Mammary epithelial cell (primary cell): ENCODE measurements at regions not wholly inside any gene's neighbourhood (a gene's known extent, or its start where the extent isn't known, plus 50 kb on each side); places are given as distances from the start of the nearest gene placed in this dataset.

Experiments
- CTCF ChIP-seq, 2 donors: IDR thresholded peaks in 1 of 2; conservative IDR thresholded peaks in 1 of 2; 2 replicates each; pipeline ENCODE4 v1.5.1; 2011 to 2012; ENCODE audit warnings: inconsistent platforms in 2 of 2, low read length in 2 of 2, mild to moderate bottlenecking in 2 of 2, control low read depth in 1 of 2, low read depth in 1 of 2; ENCODE audit not compliant: insufficient read depth in 1 of 2; ENCODE audit errors: extremely low read depth in 1 of 2
- EZH2 ChIP-seq: IDR thresholded peaks from 2 replicates; pipeline ENCODE4 v1.6.1; 2012; ENCODE audit warnings: low read length, inconsistent platforms, borderline replicate concordance

DNA sequence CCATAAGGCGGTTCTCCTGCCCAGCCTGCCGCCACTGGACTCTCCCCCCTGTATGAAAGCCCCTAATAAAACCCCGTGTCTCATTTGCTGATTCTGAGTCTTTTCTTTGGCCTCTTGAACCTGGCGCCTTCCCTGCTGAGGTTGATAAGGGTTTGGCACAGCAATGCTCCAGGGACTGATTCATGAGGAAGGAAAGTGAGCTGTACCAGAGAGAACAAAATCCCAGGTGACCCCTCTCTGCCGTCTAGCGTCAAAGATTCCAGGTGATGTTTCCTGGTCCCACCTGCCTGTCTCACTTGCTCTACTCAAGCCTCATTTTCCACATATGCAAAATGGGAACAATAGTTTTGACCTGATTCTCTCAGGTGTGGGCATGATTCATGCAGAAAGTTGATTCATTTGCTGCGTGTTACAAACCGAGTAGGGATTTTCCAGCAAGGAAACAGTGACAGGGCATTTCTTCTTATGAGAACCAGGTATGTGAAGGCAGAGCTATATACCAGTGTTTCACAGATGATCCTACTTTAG lies 730.6 kb upstream of the IGFBP3 start:
- TF ChIP-seq CTCF (conservative IDR thresholded peaks at IDR 0.05 in 1 of 2, IDR thresholded peaks at IDR 0.05 in 1 of 2; ENCODE audit: extremely low read depth in 1 of 2, insufficient read depth in 1 of 2, low read depth in 1 of 2, low read length in 2 of 2): no peak
- no peak for TF ChIP-seq EZH2
